Neural cell (in vitro differentiated cells): ENCODE measurements at regions not wholly inside any gene's neighbourhood (a gene's known extent, or its start where the extent isn't known, plus 50 kb on each side); places are given as distances from the start of the nearest gene placed in this dataset.

Experiments
- EP300 ChIP-seq: fragments of 450-650 bp; conservative IDR thresholded peaks from 2 replicates; pipeline ENCODE4 v1.6.1; 2014; ENCODE audit warnings: antibody characterized with exemption, mild to moderate bottlenecking, moderate library complexity; ENCODE audit not compliant: poor library complexity, severe bottlenecking
- EZH2 ChIP-seq: fragments of 200-600, 300-800 bp; shearing (Covaris generic), sonication (generic); IDR thresholded peaks from 2 replicates; pipeline ENCODE4 v1.6.1; 2014; ENCODE audit warnings: antibody characterized with exemption, low read length, borderline replicate concordance, mild to moderate bottlenecking; ENCODE audit not compliant: insufficient read depth, poor library complexity, severe bottlenecking
- RAD21 ChIP-seq: fragments of 450-650 bp; conservative IDR thresholded peaks from 2 replicates; pipeline ENCODE4 v1.6.1; 2014; ENCODE audit warnings: antibody characterized with exemption, mild to moderate bottlenecking, moderate library complexity
- TF ChIP-seq, protein P1 (sequence below): fragments of 450-650 bp; IDR thresholded peaks from 2 replicates; pipeline ENCODE4 v1.5.1; 2014; ENCODE audit warnings: antibody characterized with exemption, mild to moderate bottlenecking, moderate library complexity; ENCODE audit not compliant: poor library complexity, severe bottlenecking

DNA sequence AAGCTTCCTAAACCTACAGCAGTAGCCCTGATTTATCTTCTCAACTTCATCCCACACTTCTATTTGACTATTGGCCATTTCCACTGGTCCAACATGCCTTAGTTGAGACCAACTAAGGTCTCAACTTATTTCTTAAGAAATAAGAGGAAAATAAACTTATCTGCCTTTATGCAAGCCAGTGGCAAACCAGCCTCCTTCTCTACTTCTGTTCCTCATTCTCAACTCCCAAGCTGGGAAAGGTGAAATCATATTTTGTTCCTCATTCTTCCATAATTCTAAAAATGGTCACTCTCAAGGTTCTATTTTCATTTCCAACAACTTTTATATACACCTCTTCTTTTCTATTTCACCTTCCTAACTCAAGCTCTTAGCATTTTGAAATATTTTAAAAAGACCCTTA is 149.6 kb upstream of the C9orf72 start:
- TF ChIP-seq EZH2 (no peak), RAD21 (no peak), EP300 (no peak)
- TF ChIP-seq, protein P1, sequence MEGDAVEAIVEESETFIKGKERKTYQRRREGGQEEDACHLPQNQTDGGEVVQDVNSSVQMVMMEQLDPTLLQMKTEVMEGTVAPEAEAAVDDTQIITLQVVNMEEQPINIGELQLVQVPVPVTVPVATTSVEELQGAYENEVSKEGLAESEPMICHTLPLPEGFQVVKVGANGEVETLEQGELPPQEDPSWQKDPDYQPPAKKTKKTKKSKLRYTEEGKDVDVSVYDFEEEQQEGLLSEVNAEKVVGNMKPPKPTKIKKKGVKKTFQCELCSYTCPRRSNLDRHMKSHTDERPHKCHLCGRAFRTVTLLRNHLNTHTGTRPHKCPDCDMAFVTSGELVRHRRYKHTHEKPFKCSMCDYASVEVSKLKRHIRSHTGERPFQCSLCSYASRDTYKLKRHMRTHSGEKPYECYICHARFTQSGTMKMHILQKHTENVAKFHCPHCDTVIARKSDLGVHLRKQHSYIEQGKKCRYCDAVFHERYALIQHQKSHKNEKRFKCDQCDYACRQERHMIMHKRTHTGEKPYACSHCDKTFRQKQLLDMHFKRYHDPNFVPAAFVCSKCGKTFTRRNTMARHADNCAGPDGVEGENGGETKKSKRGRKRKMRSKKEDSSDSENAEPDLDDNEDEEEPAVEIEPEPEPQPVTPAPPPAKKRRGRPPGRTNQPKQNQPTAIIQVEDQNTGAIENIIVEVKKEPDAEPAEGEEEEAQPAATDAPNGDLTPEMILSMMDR = no peak
